ENCODE measurements at regions not wholly inside any gene's neighbourhood (a gene's known extent, or its start where the extent isn't known, plus 50 kb on each side); places are given as distances from the start of the nearest gene placed in this dataset.

DNA sequence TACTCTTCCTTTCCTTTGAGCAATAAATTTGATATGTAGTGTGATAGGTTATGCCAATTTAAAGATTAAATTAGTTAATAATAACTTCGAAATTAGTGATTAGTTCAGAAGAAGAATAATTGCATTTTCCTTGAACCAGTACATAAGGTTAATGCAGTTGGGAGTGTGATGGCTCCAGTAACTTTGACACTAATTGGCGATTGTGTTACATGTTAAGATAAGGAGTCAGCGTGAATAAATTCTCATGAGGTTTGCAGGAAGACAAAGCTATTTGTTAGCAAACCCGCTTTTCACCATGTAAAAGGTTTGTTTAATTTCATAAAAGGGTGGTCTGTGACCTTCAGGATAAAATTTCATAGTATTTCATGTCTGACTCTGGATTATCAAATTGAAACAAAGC, 1226.8 kb downstream of the SLC16A7 start:
- Mint-ChIP-seq H3K27me3 (ENCODE audit: low read depth) (no peaks in the 10 kb centered on the region), H3K4me3 (no peak overlapping the region), H3K4me1 (no peaks in the 10 kb centered on the region), H3K27ac (no peak overlapping the region), H3K36me3 (ENCODE audit: low read depth) (no peaks in the 10 kb centered on the region), H3K9me3 (no peaks in the 10 kb centered on the region)
- TF ChIP-seq, protein P1, sequence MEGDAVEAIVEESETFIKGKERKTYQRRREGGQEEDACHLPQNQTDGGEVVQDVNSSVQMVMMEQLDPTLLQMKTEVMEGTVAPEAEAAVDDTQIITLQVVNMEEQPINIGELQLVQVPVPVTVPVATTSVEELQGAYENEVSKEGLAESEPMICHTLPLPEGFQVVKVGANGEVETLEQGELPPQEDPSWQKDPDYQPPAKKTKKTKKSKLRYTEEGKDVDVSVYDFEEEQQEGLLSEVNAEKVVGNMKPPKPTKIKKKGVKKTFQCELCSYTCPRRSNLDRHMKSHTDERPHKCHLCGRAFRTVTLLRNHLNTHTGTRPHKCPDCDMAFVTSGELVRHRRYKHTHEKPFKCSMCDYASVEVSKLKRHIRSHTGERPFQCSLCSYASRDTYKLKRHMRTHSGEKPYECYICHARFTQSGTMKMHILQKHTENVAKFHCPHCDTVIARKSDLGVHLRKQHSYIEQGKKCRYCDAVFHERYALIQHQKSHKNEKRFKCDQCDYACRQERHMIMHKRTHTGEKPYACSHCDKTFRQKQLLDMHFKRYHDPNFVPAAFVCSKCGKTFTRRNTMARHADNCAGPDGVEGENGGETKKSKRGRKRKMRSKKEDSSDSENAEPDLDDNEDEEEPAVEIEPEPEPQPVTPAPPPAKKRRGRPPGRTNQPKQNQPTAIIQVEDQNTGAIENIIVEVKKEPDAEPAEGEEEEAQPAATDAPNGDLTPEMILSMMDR (IDR thresholded peaks at IDR 0.05; ENCODE audit: unreplicated experiment in 3 of 3) = no peak

DNA sequence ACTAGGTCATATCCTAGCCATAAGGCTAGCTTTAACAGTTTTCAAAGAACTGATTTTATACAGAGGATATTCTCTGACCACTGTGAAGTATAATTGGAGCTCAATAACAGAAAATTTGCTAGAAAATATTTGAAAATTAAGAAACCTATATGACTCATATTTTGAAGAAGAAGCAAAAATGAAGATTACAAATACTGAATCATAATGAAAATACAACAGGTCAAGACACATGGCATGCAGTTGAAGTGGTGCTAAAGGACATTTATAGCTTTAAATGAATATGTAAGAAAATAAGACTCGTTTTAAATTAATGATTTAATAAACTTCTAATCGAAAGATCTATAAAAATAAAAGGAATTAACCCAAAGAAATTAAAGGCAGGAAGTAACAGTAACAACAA, 1234.6 kb downstream of the SLC16A7 start:
- H3K36me3 Mint-ChIP-seq (ENCODE audit: low read depth) = no peaks in the 10 kb centered on the region
- no peak overlapping the region for H3K4me3 Mint-ChIP-seq
- H3K4me1 Mint-ChIP-seq = no peaks in the 10 kb centered on the region
- H3K9me3 Mint-ChIP-seq = no peaks in the 10 kb centered on the region
- TF ChIP-seq, protein P1 (IDR thresholded peaks at IDR 0.05; ENCODE audit: unreplicated experiment in 3 of 3) = no peak
- no peaks in the 10 kb centered on the region for H3K27me3 Mint-ChIP-seq (ENCODE audit: low read depth)
- no peak overlapping the region for H3K27ac Mint-ChIP-seq

DNA sequence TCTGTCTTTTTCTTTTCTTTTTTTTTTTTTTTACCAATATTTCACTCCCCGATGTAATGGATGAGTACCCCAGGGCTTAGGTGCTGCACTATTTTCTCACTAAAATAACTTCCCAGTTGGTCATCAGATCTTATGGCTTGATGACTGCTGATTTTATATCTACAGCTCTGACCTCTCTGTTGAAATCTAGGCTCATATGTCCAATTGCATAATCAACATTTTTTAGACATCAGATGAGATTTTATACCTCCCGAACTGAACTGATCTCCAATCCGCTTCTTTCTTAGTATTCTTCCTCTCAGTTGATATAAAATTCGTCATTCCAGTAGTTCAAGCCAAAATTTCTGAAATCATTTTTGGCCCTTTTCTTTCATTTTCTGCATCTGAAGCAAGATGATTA, 1236.5 kb downstream of the SLC16A7 start:
- no peak overlapping the region for H3K27ac Mint-ChIP-seq
- H3K9me3 Mint-ChIP-seq = no peaks in the 10 kb centered on the region
- TF ChIP-seq, protein P1 (IDR thresholded peaks at IDR 0.05; ENCODE audit: unreplicated experiment in 3 of 3) = no peak
- H3K36me3 Mint-ChIP-seq (ENCODE audit: low read depth) = no peaks in the 10 kb centered on the region
- H3K27me3 Mint-ChIP-seq (ENCODE audit: low read depth) = no peaks in the 10 kb centered on the region
- H3K4me3 Mint-ChIP-seq = no peak overlapping the region
- H3K4me1 Mint-ChIP-seq = no peaks in the 10 kb centered on the region

DNA sequence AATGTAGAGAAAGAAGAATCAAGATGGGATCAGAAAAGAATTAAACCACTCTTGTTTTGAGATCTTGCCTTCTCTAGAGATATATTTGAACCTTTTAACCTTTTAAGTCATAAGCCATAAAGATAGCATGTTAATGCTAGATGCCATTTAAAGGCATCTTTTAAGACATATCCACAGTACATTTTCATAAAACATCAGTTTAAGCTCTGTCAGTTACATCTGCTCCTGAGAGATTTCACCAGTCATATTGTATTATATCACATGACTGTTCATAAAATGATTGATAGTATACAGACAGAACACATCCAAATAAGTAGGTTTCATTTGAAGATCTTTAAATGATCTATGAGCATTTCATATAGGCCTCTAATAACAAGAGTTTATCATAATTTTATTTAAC, 1238.5 kb downstream of the SLC16A7 start:
- no peaks in the 10 kb centered on the region for H3K36me3 Mint-ChIP-seq (ENCODE audit: low read depth)
- H3K27ac Mint-ChIP-seq = no peak overlapping the region
- TF ChIP-seq, protein P1 (IDR thresholded peaks at IDR 0.05; ENCODE audit: unreplicated experiment in 3 of 3) = no peak
- H3K27me3 Mint-ChIP-seq (ENCODE audit: low read depth) = no peaks in the 10 kb centered on the region
- H3K4me3 Mint-ChIP-seq = no peak overlapping the region
- H3K9me3 Mint-ChIP-seq = no peaks in the 10 kb centered on the region
- no peaks in the 10 kb centered on the region for H3K4me1 Mint-ChIP-seq

DNA sequence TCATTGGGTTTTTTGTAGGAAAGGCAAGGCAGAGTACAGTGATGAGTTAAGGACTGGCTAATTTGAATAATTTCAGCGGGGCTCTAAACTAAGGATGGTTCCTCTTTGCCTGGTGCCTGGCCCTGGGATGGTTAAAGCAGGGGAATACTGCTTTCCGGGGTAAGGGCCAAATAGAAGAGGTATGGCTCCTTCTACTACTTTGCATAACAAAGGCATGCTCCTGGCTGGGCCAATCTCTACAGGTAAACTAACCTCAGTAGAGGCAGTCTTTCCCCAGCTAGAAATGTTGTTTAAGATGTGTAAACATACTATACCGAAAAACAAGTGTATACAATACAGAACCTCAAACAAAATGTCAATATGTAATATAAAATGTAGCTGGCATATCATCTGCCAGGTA, 1239.0 kb downstream of the SLC16A7 start:
- TF ChIP-seq, protein P1 (IDR thresholded peaks at IDR 0.05; ENCODE audit: unreplicated experiment in 3 of 3) = no peak
- H3K4me3 Mint-ChIP-seq = no peak overlapping the region
- no peaks in the 10 kb centered on the region for H3K36me3 Mint-ChIP-seq (ENCODE audit: low read depth)
- no peaks in the 10 kb centered on the region for H3K9me3 Mint-ChIP-seq
- no peaks in the 10 kb centered on the region for H3K27me3 Mint-ChIP-seq (ENCODE audit: low read depth)
- no peaks in the 10 kb centered on the region for H3K4me1 Mint-ChIP-seq
- no peak overlapping the region for H3K27ac Mint-ChIP-seq

DNA sequence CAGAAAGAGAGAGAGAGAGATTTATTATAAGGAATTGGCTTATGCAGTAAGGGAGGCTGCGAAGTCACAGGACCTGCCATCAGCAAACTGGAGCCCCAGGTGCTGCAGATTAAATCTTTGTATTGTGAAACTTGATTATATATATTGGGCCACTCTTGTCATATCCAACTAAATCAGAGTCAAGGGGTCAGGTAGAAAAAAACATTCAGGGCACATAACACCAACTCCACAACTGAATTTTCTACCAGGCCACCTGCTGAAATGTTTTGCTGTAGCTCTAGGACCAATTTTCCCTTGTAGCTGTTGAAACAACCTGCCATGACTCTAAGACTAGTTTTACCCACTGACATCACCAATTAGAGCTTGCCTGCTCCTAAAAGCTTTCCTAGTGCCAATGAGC, 1240.8 kb downstream of the SLC16A7 start:
- TF ChIP-seq, protein P1 (IDR thresholded peaks at IDR 0.05; ENCODE audit: unreplicated experiment in 3 of 3) = no peak
- no peaks in the 10 kb centered on the region for H3K36me3 Mint-ChIP-seq (ENCODE audit: low read depth)
- no peak overlapping the region for H3K27ac Mint-ChIP-seq
- no peaks in the 10 kb centered on the region for H3K4me1 Mint-ChIP-seq
- H3K27me3 Mint-ChIP-seq (ENCODE audit: low read depth) = no peaks in the 10 kb centered on the region
- no peak overlapping the region for H3K4me3 Mint-ChIP-seq
- no peaks in the 10 kb centered on the region for H3K9me3 Mint-ChIP-seq

Data from nephron (organoid).